ENCODE measurements at regions not wholly inside any gene's neighbourhood (a gene's known extent, or its start where the extent isn't known, plus 50 kb on each side); places are given as distances from the start of the nearest gene placed in this dataset.
"Not testable (repeated sequence)": the region's sequence is repeated elsewhere in the genome, so short reads cannot be mapped to it uniquely, and the experiment has no call there.

GRCh38 chr14:99012703-99013102, 259.3 kb downstream of the BCL11B start:
- no peak for DNase-seq

- DNase-seq = no peak
These were observed 256.2 kb downstream of the BCL11B start for GRCh38 chr14:99015833-99016232.

- DNase-seq = no peak
These were observed 248.6 kb downstream of the BCL11B start for GRCh38 chr14:99023371-99023770.

GRCh38 chr14:99024926-99025325, 247.1 kb downstream of the BCL11B start:
- no peak for DNase-seq

GRCh38 chr14:99025418-99025817, 246.6 kb downstream of the BCL11B start:
- DNase-seq = no peak

- peak in 1 of 2 donors; percentile 12 for DNase-seq
These were observed 245.5 kb downstream of the BCL11B start for GRCh38 chr14:99026471-99026870.

- no peak for DNase-seq
These were observed 244.0 kb downstream of the BCL11B start for GRCh38 chr14:99028041-99028440.

- DNase-seq = no peak
These were observed 243.5 kb downstream of the BCL11B start for GRCh38 chr14:99028521-99028920.

GRCh38 chr14:99029145-99029915, 242.7 kb downstream of the BCL11B start:
- no peak for DNase-seq

GRCh38 chr14:99029916-99030305, 242.1 kb downstream of the BCL11B start:
- DNase-seq = no peak

- DNase-seq = no peak
These were observed 241.5 kb downstream of the BCL11B start for GRCh38 chr14:99030454-99030853.

- DNase-seq = no peak
These were observed 239.2 kb downstream of the BCL11B start for GRCh38 chr14:99032759-99033158.

GRCh38 chr14:99033951-99034350, 238.0 kb downstream of the BCL11B start:
- no peak for DNase-seq

GRCh38 chr14:99034711-99035171, 237.3 kb downstream of the BCL11B start:
- no peak for DNase-seq

- DNase-seq = no peak
These were observed 236.7 kb downstream of the BCL11B start for GRCh38 chr14:99035268-99035667.

- DNase-seq = no peak
These were observed 236.0 kb downstream of the BCL11B start for GRCh38 chr14:99035712-99036610.

GRCh38 chr14:99036611-99037293, 235.2 kb downstream of the BCL11B start:
- DNase-seq = no peak

GRCh38 chr14:99037326-99037725, 234.7 kb downstream of the BCL11B start:
- not testable (repeated sequence) for DNase-seq

GRCh38 chr14:99037777-99038430, 234.1 kb downstream of the BCL11B start:
- no peak for DNase-seq

GRCh38 chr14:99038431-99038820, 233.6 kb downstream of the BCL11B start:
- no peak for DNase-seq

- DNase-seq = no peak
These were observed 232.5 kb downstream of the BCL11B start for GRCh38 chr14:99039331-99040041.

- DNase-seq = no peak
These were observed 231.9 kb downstream of the BCL11B start for GRCh38 chr14:99040052-99040451.
